ENCODE measurements at regions not wholly inside any gene's neighbourhood (a gene's known extent, or its start where the extent isn't known, plus 50 kb on each side); places are given as distances from the start of the nearest gene placed in this dataset.

DNA sequence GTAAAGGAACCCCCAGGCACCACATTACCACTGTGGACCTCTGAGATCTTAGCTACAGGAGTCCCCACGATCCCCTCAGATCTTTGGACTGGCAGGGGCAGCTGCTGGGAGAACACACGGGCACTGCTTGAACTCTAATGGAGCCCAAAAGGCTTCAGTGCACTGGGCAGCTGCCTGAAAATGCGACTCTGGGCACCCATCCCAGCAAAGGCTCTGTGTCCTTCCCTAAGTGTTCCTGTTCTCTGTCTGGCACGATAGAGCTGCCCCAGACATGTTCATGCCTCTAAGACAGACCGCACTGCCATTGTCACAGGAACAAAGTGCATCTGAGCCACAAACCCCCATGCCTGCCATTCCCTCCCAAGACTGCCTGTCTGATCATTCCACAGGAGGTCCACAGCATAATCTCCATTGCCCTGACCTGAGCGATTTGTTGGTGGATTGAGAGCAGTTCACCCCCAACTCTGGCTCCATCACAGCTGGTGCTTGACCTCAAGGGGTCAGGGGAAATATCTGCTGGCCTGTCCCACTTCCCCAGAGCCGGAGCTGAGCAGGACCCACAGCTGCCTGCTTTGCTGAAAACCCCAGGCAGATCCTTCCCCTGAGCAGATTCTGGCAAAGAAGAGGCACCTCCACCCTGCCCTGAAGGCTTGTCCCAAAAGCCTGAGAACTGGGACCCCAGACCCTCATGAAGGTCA lies 436.0 kb upstream of the INTU start:
- TF ChIP-seq, protein P1, sequence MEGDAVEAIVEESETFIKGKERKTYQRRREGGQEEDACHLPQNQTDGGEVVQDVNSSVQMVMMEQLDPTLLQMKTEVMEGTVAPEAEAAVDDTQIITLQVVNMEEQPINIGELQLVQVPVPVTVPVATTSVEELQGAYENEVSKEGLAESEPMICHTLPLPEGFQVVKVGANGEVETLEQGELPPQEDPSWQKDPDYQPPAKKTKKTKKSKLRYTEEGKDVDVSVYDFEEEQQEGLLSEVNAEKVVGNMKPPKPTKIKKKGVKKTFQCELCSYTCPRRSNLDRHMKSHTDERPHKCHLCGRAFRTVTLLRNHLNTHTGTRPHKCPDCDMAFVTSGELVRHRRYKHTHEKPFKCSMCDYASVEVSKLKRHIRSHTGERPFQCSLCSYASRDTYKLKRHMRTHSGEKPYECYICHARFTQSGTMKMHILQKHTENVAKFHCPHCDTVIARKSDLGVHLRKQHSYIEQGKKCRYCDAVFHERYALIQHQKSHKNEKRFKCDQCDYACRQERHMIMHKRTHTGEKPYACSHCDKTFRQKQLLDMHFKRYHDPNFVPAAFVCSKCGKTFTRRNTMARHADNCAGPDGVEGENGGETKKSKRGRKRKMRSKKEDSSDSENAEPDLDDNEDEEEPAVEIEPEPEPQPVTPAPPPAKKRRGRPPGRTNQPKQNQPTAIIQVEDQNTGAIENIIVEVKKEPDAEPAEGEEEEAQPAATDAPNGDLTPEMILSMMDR (IDR thresholded peaks at IDR 0.05), result no peak
- TF ChIP-seq POLR2A (IDR thresholded peaks at IDR 0.05) (no peak), EP300 (IDR thresholded peaks at IDR 0.05) (no peak)
